Central memory CD8-positive, alpha-beta T cell (primary cell): ENCODE measurements at regions not wholly inside any gene's neighbourhood (a gene's known extent, or its start where the extent isn't known, plus 50 kb on each side); places are given as distances from the start of the nearest gene placed in this dataset.

Experiments
- ATAC-seq: fragments of 150-1000 bp; cut with Tn5 transposase; replicated peaks from 2 replicates; pipeline ENCODE4 v1.10.0; 2022; ENCODE audit warnings: mild to moderate bottlenecking, moderate FRiP score, moderate number of reproducible peaks; ENCODE audit not compliant: poor library complexity, severe bottlenecking; ENCODE audit errors: extremely low read depth
- DNase-seq, 2 donors: peaks; one replicate each; pipeline ENCODE4 v3.0.0; 2021; ENCODE audit warnings: low spot score in 2 of 2
- H3K27ac Mint-ChIP-seq: one replicate; pipeline ENCODE4 v1.8.0; 2022; ENCODE audit warnings: low read depth, mild to moderate bottlenecking, moderate library complexity, mixed read lengths
- H3K27me3 Mint-ChIP-seq: one replicate; pipeline ENCODE4 v1.8.0; 2022; ENCODE audit warnings: mixed read lengths
- H3K36me3 Mint-ChIP-seq: one replicate; pipeline ENCODE4 v1.8.0; 2022; ENCODE audit warnings: mild to moderate bottlenecking, moderate library complexity, mixed read lengths; ENCODE audit not compliant: insufficient read depth
- H3K4me1 Mint-ChIP-seq: one replicate; pipeline ENCODE4 v1.8.0; 2022; ENCODE audit warnings: mixed read lengths
- H3K4me3 Mint-ChIP-seq: one replicate; pipeline ENCODE4 v1.8.0; 2022; ENCODE audit warnings: mild to moderate bottlenecking, moderate library complexity, mixed read lengths
- H3K9me3 Mint-ChIP-seq: one replicate; pipeline ENCODE4 v1.8.0; 2022; ENCODE audit warnings: mixed read lengths

DNA sequence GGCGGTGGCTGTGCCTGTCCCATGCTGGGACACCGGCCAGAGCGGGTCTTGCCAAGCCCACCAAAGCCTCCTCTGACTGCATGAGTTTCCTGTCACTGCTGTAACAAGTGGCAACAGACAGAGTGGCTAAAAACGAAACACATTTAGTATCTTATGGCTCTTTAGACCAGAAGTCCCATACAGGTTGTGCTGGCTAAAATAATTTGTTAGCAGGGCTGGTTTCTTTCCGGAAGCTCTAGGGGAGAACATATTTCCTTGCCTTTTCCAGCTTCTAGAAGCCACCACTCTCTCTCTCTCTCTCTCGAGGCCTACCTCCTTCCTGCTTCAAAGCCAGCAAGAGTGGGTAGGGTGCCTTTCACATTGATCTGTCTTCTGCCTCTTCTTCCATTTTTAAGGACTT, 171.6 kb upstream of the PLPP4 start:
- Mint-ChIP-seq H3K4me1 (no peaks in the 10 kb centered on the region), H3K9me3 (no peaks in the 10 kb centered on the region), H3K27ac (no peak overlapping the region), H3K4me3 (no peak overlapping the region), H3K27me3 (peaks cover 4% of the 10 kb centered on the region), H3K36me3 (no peaks in the 10 kb centered on the region)
- ATAC-seq (no peak), DNase-seq (no peak)

- no peak for DNase-seq
- Mint-ChIP-seq H3K27me3 (peaks cover 12% of the 10 kb centered on the region), H3K9me3 (no peaks in the 10 kb centered on the region), H3K36me3 (no peaks in the 10 kb centered on the region), H3K27ac (no peak overlapping the region), H3K4me1 (no peaks in the 10 kb centered on the region), H3K4me3 (no peak overlapping the region)
- ATAC-seq: no peak
These were observed 170.7 kb upstream of the PLPP4 start for GRCh38 chr10:120286280-120286679.

DNA sequence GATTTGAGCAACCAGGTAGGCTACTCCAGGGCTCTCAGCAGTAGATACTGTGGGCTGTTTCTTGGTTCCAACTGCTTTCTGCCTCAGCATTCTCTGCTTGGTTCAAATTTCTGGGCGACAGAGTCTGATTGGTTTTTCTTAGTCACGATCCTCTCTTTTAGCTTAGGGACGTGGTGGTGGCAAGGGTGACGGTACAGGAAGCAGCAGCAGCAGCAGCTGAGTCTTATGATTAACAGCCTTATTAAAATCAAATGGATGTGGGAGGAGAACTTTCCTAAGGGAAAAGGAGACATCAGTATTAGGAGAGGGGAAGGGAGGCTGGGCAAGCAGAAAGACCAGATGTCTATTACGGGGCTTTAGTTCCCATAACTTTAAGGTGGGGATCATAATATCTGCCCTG, 156.5 kb upstream of the PLPP4 start:
- no peaks in the 10 kb centered on the region for H3K36me3 Mint-ChIP-seq
- H3K27me3 Mint-ChIP-seq: peaks cover 43% of the 10 kb centered on the region
- no peak for ATAC-seq
- peaks cover 8% of the 10 kb centered on the region for H3K9me3 Mint-ChIP-seq
- no peak overlapping the region for H3K27ac Mint-ChIP-seq
- no peak overlapping the region for H3K4me3 Mint-ChIP-seq
- DNase-seq: no peak
- H3K4me1 Mint-ChIP-seq: no peaks in the 10 kb centered on the region

GRCh38 chr10:120308589-120308988, 148.4 kb upstream of the PLPP4 start:
- H3K4me1 Mint-ChIP-seq: no peaks in the 10 kb centered on the region
- H3K27ac Mint-ChIP-seq: no peak overlapping the region
- no peak overlapping the region for H3K4me3 Mint-ChIP-seq
- no peaks in the 10 kb centered on the region for H3K36me3 Mint-ChIP-seq
- H3K9me3 Mint-ChIP-seq: no peaks in the 10 kb centered on the region
- DNase-seq (no peak), ATAC-seq (no peak)
- peaks cover 44% of the 10 kb centered on the region for H3K27me3 Mint-ChIP-seq

DNA sequence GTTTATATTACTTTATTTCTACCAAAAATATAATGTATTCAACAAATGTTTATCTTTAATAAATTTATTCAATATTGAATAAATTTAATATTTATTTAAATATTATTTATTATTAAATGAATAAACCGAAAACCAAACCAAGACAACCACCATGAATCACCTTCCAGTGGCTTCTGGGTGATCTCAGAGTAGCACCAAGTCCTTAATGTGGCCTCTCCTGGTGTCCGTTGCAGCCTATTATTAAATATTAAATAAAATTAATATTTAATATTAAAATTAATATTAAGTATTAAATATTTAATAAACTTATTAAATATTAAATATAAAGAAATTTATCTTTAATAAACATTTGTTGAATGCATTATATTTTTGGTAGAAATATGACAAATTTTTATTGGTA, 143.3 kb upstream of the PLPP4 start:
- ATAC-seq (no peak), DNase-seq (no peak)
- Mint-ChIP-seq H3K4me3 (no peak overlapping the region), H3K4me1 (no peaks in the 10 kb centered on the region), H3K9me3 (no peaks in the 10 kb centered on the region), H3K27me3 (peaks cover 26% of the 10 kb centered on the region), H3K36me3 (no peaks in the 10 kb centered on the region), H3K27ac (no peak overlapping the region)

- Mint-ChIP-seq H3K4me1 (no peaks in the 10 kb centered on the region), H3K27ac (no peak overlapping the region), H3K27me3 (peaks cover 24% of the 10 kb centered on the region), H3K9me3 (no peaks in the 10 kb centered on the region), H3K36me3 (no peaks in the 10 kb centered on the region), H3K4me3 (no peak overlapping the region)
- no peak for DNase-seq
- no peak for ATAC-seq
These were observed 142.6 kb upstream of the PLPP4 start for GRCh38 chr10:120314442-120314841.

- ATAC-seq (no peak), DNase-seq (no peak)
These were observed 138.2 kb upstream of the PLPP4 start for GRCh38 chr10:120318862-120319261.

GRCh38 chr10:120327675-120328074, 129.4 kb upstream of the PLPP4 start:
- H3K27me3 Mint-ChIP-seq: peaks cover 59% of the 10 kb centered on the region
- H3K27ac Mint-ChIP-seq: no peak overlapping the region
- DNase-seq (no peak), ATAC-seq (no peak)
- H3K36me3 Mint-ChIP-seq: no peaks in the 10 kb centered on the region
- H3K9me3 Mint-ChIP-seq: no peaks in the 10 kb centered on the region
- no peaks in the 10 kb centered on the region for H3K4me1 Mint-ChIP-seq
- no peak overlapping the region for H3K4me3 Mint-ChIP-seq

More at GRCh38 chr10:120318862-120319261, 138.2 kb upstream of the PLPP4 start:
- no peak overlapping the region for H3K27ac Mint-ChIP-seq
- peaks cover 39% of the 10 kb centered on the region for H3K27me3 Mint-ChIP-seq
- H3K9me3 Mint-ChIP-seq: no peaks in the 10 kb centered on the region
- no peaks in the 10 kb centered on the region for H3K36me3 Mint-ChIP-seq
- no peak overlapping the region for H3K4me3 Mint-ChIP-seq
- no peaks in the 10 kb centered on the region for H3K4me1 Mint-ChIP-seq

DNA sequence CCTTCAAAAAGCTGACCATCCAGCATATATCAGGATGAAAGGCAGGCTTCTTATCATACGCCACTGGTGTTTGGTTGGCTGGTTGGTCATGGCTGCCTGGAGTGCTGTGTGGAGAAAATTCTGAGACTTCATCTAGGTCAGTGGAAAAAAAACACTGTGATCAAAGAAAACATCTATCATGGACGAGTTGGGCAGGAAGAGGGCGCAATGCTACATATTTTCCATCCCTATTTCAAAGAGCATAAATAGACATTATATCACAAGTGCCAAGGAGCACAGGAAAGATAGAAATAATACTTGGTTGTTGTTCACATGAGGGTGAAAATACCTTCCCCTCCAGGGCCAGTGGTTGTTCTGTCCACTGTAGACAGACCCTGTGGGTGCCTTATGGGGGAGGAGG, 128.4 kb upstream of the PLPP4 start:
- DNase-seq (no peak), ATAC-seq (no peak)
- H3K9me3 Mint-ChIP-seq: no peaks in the 10 kb centered on the region
- H3K27me3 Mint-ChIP-seq: peaks cover 64% of the 10 kb centered on the region
- H3K4me3 Mint-ChIP-seq: no peak overlapping the region
- no peak overlapping the region for H3K27ac Mint-ChIP-seq
- H3K36me3 Mint-ChIP-seq: no peaks in the 10 kb centered on the region
- H3K4me1 Mint-ChIP-seq: no peaks in the 10 kb centered on the region

DNA sequence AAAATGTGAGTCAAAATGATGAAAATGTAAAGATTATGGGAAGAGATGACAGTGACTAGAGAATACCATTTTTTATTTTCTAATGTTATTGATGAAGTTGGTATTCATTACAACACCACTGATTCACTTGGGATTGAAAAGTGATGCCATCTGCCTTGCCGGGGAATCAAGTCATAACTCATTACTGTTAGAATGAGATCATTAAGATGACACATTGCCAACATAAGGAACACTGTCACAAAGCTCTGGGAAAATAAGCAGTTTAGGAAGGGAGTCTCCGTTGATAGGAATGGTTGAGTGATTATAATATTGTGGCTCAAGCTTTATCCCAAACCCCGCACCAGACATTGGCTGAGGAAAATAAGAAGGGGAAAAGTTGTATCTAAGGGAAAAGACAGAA, 121.5 kb upstream of the PLPP4 start:
- ATAC-seq (no peak), DNase-seq (no peak)
- Mint-ChIP-seq H3K36me3 (no peaks in the 10 kb centered on the region), H3K27me3 (peaks cover 19% of the 10 kb centered on the region), H3K9me3 (no peaks in the 10 kb centered on the region), H3K4me3 (no peak overlapping the region), H3K27ac (no peak overlapping the region), H3K4me1 (no peaks in the 10 kb centered on the region)

GRCh38 chr10:120336306-120336910, 120.6 kb upstream of the PLPP4 start:
- ATAC-seq (no peak), DNase-seq (no peak)
- peaks cover 10% of the 10 kb centered on the region for H3K27me3 Mint-ChIP-seq
- no peak overlapping the region for H3K4me3 Mint-ChIP-seq
- H3K4me1 Mint-ChIP-seq: no peaks in the 10 kb centered on the region
- H3K27ac Mint-ChIP-seq: no peak overlapping the region
- H3K36me3 Mint-ChIP-seq: no peaks in the 10 kb centered on the region
- no peaks in the 10 kb centered on the region for H3K9me3 Mint-ChIP-seq

DNA sequence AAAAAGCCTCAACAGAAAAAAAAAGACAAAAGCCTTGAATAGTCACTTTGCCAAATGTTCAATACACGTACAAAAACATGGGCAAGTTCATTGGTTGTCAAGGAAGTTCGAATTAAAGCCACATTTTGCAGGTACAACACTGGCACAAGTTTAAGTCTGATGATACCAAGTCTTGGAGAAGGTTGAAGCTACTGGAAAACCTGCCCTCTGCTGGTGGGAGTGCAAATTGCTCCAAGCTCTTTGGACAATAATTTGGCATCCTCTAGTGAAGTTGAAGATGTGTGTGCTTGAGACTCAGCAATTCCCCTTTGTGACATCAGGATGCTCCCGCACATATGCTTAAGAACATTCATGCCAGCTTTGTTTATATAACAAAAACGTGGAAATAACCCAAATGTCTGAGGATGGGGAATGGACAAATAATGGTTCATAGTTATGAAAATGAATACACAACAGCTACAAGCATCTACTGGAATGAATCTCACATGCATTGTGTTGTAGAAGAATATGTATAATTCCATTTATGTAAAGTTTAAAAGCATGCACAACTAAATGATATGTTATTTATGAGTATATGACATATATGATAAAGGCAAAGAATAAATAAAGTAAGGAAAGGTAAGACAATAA, 120.0 kb upstream of the PLPP4 start:
- ATAC-seq (no peak), DNase-seq (peak in 1 of 2 donors; percentile 19)
- no peak overlapping the region for H3K4me3 Mint-ChIP-seq
- H3K27me3 Mint-ChIP-seq: peaks cover 9% of the 10 kb centered on the region
- H3K27ac Mint-ChIP-seq: no peak overlapping the region
- H3K4me1 Mint-ChIP-seq: no peaks in the 10 kb centered on the region
- no peaks in the 10 kb centered on the region for H3K36me3 Mint-ChIP-seq
- H3K9me3 Mint-ChIP-seq: no peaks in the 10 kb centered on the region

DNA sequence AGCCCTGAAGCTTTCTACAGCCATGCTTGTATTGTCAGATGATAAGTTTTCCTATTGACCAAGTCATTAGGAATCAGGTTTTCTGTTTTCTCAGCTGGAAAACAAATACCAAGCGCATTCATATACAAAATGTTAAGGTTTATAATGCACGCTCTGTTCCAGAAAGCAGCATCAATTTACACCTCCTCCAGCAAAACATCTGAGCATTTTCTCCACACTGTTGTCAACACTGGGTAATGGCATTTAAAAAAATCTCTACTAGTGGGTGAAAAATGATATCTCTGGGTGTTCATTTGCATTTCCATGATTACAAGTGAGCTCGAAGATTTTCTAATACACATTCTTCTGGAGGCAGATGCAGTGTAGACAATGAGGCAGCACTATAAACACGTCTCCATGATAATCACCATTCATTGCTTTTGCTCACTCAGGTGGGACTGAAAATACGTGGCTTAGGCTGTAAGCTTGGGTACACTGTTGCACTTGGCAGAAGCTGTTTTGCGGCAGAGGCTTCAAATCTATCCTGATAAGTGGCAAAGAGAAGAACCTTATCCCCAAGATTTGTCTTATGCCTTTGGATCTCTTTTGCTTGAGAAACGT, 114.8 kb upstream of the PLPP4 start:
- Mint-ChIP-seq H3K9me3 (no peaks in the 10 kb centered on the region), H3K4me1 (no peaks in the 10 kb centered on the region), H3K27me3 (peaks cover 24% of the 10 kb centered on the region), H3K27ac (no peak overlapping the region), H3K36me3 (no peaks in the 10 kb centered on the region), H3K4me3 (no peak overlapping the region)
- DNase-seq: no peak
- ATAC-seq: no peak
